LoVo (cell line): ENCODE measurements at regions not wholly inside any gene's neighbourhood (a gene's known extent, or its start where the extent isn't known, plus 50 kb on each side); places are given as distances from the start of the nearest gene placed in this dataset.
"Not testable (repeated sequence)": the region's sequence is repeated elsewhere in the genome, so short reads cannot be mapped to it uniquely, and the experiment has no call there.

Experiments
- DNase-seq: peaks from one replicate; pipeline ENCODE4 v3.0.0-alpha.2; 2016; ENCODE audit warnings: low spot score

DNA sequence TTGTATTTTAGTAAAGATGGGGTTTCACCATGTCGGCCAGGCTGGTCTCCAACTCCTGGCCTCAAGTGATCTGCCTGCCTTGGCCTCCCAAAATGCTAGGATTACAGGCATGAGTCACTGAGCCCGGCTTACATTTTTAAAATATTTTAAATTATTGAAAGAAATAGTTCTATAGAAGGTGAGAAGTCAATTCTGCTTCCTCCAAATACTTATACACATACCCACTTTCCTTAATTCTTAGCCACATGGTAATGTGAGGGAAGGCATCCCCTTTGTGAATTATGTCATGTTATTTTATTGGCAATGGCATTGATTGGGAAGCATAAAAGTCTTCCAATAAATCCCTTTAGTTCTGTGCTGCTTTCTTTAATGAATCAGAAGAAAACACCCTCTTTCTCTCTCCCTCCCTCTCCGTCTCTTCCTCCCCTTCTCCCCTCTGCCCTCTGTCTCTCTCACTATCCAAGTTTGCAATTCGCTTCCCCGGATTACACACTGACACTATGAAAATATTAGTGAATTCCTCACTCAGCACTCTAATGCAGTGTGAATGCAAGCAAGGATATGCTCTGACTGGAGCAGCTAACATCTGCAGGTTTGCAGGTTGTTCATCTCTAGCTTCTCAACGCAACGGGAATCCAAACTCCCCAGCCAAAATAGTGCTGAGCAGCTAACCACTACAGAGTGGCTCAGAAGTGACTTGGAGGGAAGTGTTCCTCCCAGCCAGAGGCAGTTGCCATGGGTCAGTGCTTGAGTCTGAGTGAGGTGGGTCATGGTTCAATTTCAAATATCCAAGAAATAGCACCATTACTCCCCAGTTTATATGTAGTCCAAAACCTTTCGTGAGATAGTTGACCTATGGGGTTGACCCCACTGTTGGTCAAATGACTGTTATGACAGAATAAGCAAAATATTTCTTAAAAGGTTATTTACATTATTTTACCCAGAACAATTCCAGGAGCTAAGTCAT is 77.8 kb upstream of the CD55 start:
- no peak for DNase-seq

DNA sequence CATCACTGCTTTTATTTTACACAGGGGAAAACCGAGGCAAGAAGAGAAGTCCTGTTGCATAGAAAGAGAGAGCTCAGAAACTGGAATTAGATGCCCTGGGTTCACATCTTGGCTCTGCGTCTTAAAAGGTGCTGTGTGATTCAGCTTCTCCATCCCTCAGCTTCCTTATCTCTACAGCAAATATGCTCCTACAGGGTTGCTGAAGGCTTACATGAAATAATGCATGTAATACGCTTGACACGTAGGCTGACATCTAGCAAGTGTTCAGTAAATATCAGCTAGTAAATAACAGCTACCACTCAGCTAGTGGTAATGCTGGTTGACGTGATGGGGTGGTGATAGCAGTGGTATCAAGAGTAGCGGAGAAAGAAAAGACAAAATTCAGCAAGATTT is 77.1 kb upstream of the CD55 start:
- no peak for DNase-seq

DNA sequence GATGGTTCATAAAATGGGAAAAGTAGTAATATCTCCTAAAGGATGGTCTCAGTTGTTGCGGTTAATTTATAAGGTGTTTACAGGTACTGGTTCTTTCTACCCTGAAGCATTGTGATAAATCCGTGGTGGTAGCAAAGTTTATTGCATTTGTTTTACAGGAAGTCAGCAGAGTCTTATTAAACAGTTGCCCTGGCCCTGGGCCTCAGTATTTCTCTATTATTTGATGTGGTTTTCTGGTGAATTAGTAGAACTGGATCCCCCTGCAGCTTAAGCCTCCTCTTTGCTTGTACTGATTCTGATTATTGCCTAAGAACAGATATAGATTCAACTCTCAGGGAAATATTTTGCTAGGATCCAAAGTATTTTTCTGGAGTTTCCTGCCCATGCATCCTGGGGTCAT is 76.4 kb upstream of the CD55 start:
- DNase-seq, result no peak

- DNase-seq, result no peak
These were observed 72.8 kb upstream of the CD55 start for GRCh38 chr1:207248544-207249198.

GRCh38 chr1:207250431-207250830 is 71.0 kb upstream of the CD55 start:
- no peak for DNase-seq

DNA sequence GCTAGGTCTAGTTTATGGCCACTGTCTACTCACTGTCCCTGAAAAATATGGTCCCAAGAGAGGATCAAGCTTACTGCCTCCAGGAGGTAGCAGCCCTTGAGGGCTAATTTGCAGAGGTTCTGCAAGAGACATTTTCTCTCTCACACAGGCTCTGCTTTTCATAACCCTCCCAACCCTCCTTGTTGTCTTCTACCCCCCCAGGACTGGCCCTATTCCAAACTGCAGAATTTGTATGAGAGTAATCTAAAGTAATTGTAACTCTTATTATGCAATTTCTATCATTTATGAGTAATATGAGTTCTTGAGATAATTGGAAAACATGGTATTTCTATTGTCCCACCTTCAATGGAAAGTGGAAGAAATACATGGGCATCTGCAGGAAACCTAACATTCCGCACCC is 70.4 kb upstream of the CD55 start:
- DNase-seq, result no peak

DNA sequence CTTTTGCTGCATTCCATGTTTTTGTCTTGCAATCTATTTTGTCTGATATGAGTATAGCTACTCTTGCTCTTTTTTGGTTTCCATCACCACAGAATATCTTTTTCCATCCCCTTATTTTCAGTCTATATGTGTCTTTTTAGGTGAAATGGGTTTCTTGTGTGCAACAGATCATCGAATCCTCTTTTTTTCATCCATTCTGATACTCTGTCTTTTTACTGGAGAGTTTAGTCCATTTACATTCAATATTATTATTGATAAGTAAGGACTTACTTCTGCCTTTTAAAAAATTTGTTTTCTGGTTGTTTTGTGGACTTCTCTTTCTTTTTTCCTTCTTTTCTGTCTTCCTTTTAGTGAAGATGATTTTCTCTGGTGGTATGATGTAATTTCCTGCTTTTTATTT is 64.6 kb upstream of the CD55 start:
- DNase-seq, result no peak

DNA sequence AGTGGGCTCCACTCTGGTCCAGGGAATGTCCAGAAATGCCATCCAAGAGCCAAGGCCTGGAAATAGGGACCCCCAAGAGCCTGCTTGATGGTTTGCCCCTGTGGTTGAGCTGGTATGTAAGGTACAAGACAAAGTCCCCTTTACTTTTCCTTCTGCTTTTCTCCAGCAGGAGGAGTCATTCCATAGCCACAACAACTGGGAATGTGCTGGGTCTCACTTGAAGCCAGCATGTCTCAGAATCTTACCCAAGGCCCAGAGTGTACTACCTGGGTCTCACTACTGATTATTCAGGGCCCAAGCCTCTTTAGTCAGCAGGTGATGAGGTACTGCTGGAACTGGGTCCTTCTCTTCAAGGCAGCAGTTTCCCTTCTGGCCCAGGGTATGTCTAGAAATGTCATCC is 62.1 kb upstream of the CD55 start:
- peak; percentile 4 for DNase-seq

- no peak for DNase-seq
These were observed 59.5 kb upstream of the CD55 start for GRCh38 chr1:207261971-207262370.

DNA sequence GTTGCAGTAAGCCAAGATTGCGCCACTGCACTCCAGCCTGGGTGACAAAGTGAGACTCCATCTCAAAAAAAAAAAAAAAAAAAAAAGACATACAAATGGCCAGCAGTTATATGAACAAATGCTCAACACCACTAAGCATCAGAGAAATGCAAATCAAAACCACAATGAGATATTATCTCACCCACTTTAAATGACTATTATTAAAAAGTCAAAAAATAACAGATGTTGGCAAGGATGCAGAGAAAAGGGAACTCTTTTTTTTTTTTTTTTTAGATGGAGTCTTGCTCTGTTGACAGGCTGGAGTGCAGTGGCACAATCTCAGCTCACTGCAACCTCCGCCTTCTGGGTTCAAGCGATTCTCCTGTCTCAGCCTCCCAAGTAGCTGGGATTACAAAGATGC is 58.6 kb upstream of the CD55 start:
- not testable (repeated sequence) for DNase-seq

GRCh38 chr1:207264663-207265252 is 56.7 kb upstream of the CD55 start:
- no peak for DNase-seq

DNA sequence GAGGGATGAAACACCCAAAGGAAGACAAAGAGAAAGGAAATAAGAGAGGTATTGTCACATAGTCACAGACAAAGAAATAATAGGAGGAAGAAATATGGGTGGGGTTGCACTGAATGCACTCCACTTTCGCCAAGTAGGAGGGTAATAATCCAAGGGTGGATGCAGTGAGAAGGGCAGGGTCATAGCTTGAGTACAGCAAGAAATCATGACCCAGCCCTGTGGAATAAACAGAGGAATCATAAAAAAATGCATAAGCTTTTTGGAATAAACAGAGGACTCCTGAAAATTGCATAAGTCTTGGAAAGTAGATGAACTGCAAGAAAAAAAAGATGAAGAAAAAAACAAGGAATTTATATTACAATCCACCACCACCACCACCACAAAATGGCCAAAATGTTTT is 53.1 kb upstream of the CD55 start:
- no peak for DNase-seq

GRCh38 chr1:207268753-207269511 is 52.5 kb upstream of the CD55 start:
- DNase-seq, result no peak
